Mesenchymal stem cell (in vitro differentiated cells and primary cell): ENCODE measurements at regions not wholly inside any gene's neighbourhood (a gene's known extent, or its start where the extent isn't known, plus 50 kb on each side); places are given as distances from the start of the nearest gene placed in this dataset.

Experiments
- DNase-seq: peaks from one replicate; pipeline ENCODE4 v3.0.0-alpha.2; 2013
- H2AFZ ChIP-seq: one replicate; pipeline ENCODE4 v1.6.1; 2013; ENCODE audit warnings: low read depth, mild to moderate bottlenecking, control low read depth, inconsistent platforms, low read length, moderate library complexity
- H2AK5ac ChIP-seq: 2 replicates; pipeline ENCODE4 v1.6.1; 2013; ENCODE audit warnings: low read length, moderate library complexity, mild to moderate bottlenecking, inconsistent platforms; ENCODE audit not compliant: severe bottlenecking
- H2BK120ac ChIP-seq: one replicate; pipeline ENCODE4 v1.6.1; 2013; ENCODE audit warnings: low read depth, mild to moderate bottlenecking, inconsistent platforms, low read length, moderate library complexity
- H2BK12ac ChIP-seq, 2 experiments: one replicate each; pipeline ENCODE4 v1.6.1; 2013; ENCODE audit warnings: inconsistent platforms in 2 of 2, low read length in 2 of 2, mild to moderate bottlenecking in 2 of 2, moderate library complexity in 2 of 2, control low read depth in 1 of 2
- H2BK15ac ChIP-seq: one replicate; pipeline ENCODE4 v1.6.1; 2013; ENCODE audit warnings: mild to moderate bottlenecking, low read depth, inconsistent platforms; ENCODE audit not compliant: poor library complexity, severe bottlenecking
- H2BK5ac ChIP-seq: 2 replicates; pipeline ENCODE4 v1.6.1; 2013; ENCODE audit warnings: low read depth, mild to moderate bottlenecking, low read length, control low read depth, inconsistent platforms; ENCODE audit not compliant: poor library complexity, severe bottlenecking
- H3K14ac ChIP-seq, 2 experiments: one replicate each; pipeline ENCODE4 v1.6.1; 2013; ENCODE audit warnings: inconsistent platforms in 2 of 2, low read length in 2 of 2, control low read depth in 1 of 2, mild to moderate bottlenecking in 1 of 2, moderate library complexity in 1 of 2
- H3K18ac ChIP-seq, 2 experiments: one replicate each; pipeline ENCODE4 v1.6.1; 2013; ENCODE audit warnings: inconsistent platforms in 2 of 2, low read length in 2 of 2, control low read depth in 1 of 2, low read depth in 1 of 2, mild to moderate bottlenecking in 1 of 2
- H3K23ac ChIP-seq, 2 experiments: one replicate each; pipeline ENCODE4 v1.6.1; 2013; ENCODE audit warnings: inconsistent platforms in 2 of 2, low read length in 2 of 2, mild to moderate bottlenecking in 2 of 2, moderate library complexity in 2 of 2, control low read depth in 1 of 2
- H3K27ac ChIP-seq: 2 replicates; pipeline ENCODE4 v1.5.1; 2013; ENCODE audit warnings: mild to moderate bottlenecking, moderate library complexity, low read length, control low read depth, inconsistent platforms; ENCODE audit not compliant: poor library complexity, severe bottlenecking
- H3K27me3 ChIP-seq, 2 experiments: 2 replicates each; pipeline versions ENCODE4 v1.6.1 to v1.7.0; 2013; ENCODE audit warnings: low read length in 2 of 2, mild to moderate bottlenecking in 2 of 2, moderate library complexity in 2 of 2, control low read depth in 1 of 2, inconsistent platforms in 1 of 2; ENCODE audit not compliant: control insufficient read depth in 1 of 2, insufficient read depth in 1 of 2
- H3K36me3 ChIP-seq, 2 experiments: 2 replicates each; pipeline versions ENCODE4 v1.6.1 to v1.7.0; 2013; ENCODE audit warnings: low read length in 2 of 2, control low read depth in 1 of 2, inconsistent platforms in 1 of 2, low read depth in 1 of 2, mild to moderate bottlenecking in 1 of 2; ENCODE audit not compliant: insufficient read depth in 2 of 2, control insufficient read depth in 1 of 2
- H3K4ac ChIP-seq, 2 experiments: one replicate each; pipeline ENCODE4 v1.6.1; 2013; ENCODE audit warnings: inconsistent platforms in 2 of 2, low read length in 2 of 2, mild to moderate bottlenecking in 2 of 2, moderate library complexity in 2 of 2, control low read depth in 1 of 2, low read depth in 1 of 2
- H3K4me1 ChIP-seq: 2 replicates; pipeline ENCODE4 v1.6.1; 2013; ENCODE audit warnings: low read depth, low read length, control low read depth; ENCODE audit not compliant: control insufficient read depth, insufficient read depth
- H3K4me2 ChIP-seq: 2 replicates; pipeline ENCODE4 v1.6.1; 2013; ENCODE audit warnings: low read length, mild to moderate bottlenecking, inconsistent platforms; ENCODE audit not compliant: poor library complexity, severe bottlenecking
- H3K4me3 ChIP-seq, 2 experiments: 2 replicates each; pipeline versions ENCODE4 v1.5.1 to v1.7.0; 2013; ENCODE audit warnings: low read length in 2 of 2, mild to moderate bottlenecking in 2 of 2, control low read depth in 1 of 2, low read depth in 1 of 2; ENCODE audit not compliant: insufficient read depth in 1 of 2
- H3K79me1 ChIP-seq: replicated peaks from 2 replicates; pipeline ENCODE4 v1.6.1; 2013; ENCODE audit warnings: mild to moderate bottlenecking, control low read depth, low read length, inconsistent platforms; ENCODE audit not compliant: poor library complexity, severe bottlenecking
- H3K9ac ChIP-seq: 2 replicates; pipeline ENCODE4 v1.7.0; 2013; ENCODE audit warnings: mild to moderate bottlenecking, low read length, moderate library complexity
- H3K9me3 ChIP-seq: 2 replicates; pipeline ENCODE4 v1.7.0; 2013; ENCODE audit warnings: mild to moderate bottlenecking, low read length; ENCODE audit not compliant: control insufficient read depth
- H4K8ac ChIP-seq: one replicate; pipeline ENCODE4 v1.6.1; 2013; ENCODE audit warnings: inconsistent platforms, mild to moderate bottlenecking, low read length, moderate library complexity
- H4K91ac ChIP-seq: one replicate; pipeline ENCODE4 v1.6.1; 2013; ENCODE audit warnings: mild to moderate bottlenecking, low read length, inconsistent platforms
- WGBS: methylation state at CpG from one replicate; pipeline ENCODE4 v1.1.7; 2013; ENCODE audit warnings: mixed read lengths; 5-methylcytosine and 5-hydroxymethylcytosine counted together

DNA sequence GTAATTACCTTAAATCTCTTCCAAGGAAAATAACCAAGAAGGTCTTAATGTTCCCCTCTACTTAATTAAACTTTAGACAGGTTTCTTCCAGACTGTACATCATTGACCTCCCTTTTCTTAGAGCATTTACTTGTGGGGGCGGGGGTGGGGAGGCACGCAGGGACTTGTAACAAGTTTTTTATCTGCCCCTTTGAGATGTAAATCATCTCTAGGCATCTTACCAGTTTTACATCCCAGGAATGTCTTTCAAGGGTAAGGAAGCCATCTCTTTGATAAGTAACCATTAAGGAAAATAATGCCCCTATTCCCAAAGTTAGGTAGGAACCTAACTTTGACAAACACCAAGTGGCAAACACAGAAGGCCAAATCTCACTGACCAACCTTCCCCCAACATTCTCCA, 528.6 kb downstream of the SUCLA2 start:
- DNase-seq, result no peak
- Histone ChIP-seq H3K9me3 (peaks cover 8% of the 10 kb centered on the region), H3K4me2 (no peak overlapping the region), H3K18ac (no peak overlapping the region), H4K8ac (no peak overlapping the region), H3K4ac (peak overlapping the region in 1 of 2 experiments; percentile 56), H3K4me1 (no peaks in the 10 kb centered on the region), H3K27ac (no peak overlapping the region), H2AFZ (no peak overlapping the region), H2AK5ac (no peak overlapping the region), H2BK12ac (no peak overlapping the region), H2BK15ac (no peak overlapping the region), H3K4me3 (no peak overlapping the region), H2BK5ac (no peak overlapping the region), H2BK120ac (no peak overlapping the region), H3K36me3 (no peaks in the 10 kb centered on the region), H3K79me1 (no peaks in the 10 kb centered on the region), H3K9ac (no peak overlapping the region), H3K14ac (no peak overlapping the region), H3K23ac (no peak overlapping the region), H4K91ac (no peak overlapping the region), H3K27me3 (no peaks in the 10 kb centered on the region)
- WGBS, result no CpG with 5 or more reads among the region's 2 CpGs

DNA sequence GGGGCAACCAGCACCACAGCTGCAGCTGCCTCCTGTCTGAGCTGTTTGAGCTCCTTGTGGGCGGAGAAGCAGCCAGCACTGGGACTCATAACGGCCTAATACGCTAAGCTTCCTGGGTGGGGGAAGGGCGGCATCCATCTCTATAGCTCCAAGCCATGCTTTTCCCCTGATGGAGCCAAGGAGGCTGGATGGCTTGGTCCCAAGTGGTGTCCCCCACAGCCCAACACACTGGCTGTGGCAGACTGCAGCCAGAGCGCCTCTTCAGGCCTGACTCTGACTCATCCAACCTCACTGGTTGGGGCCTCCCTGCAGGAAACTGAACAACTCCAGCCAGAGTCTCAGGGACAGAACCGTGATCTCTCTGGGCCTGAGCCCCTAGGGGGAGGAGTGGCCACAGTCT, 537.3 kb downstream of the SUCLA2 start:
- Histone ChIP-seq H3K27ac (no peak overlapping the region), H3K27me3 (no peaks in the 10 kb centered on the region), H3K9ac (no peak overlapping the region), H3K36me3 (no peaks in the 10 kb centered on the region), H2AFZ (peak overlapping the region; percentile 62), H2BK12ac (peak overlapping the region; percentile 7 to 75), H2BK5ac (no peak overlapping the region), H3K4me2 (no peak overlapping the region), H4K91ac (no peak overlapping the region), H3K4me1 (peaks cover 5% of the 10 kb centered on the region), H3K23ac (no peak overlapping the region), H3K4ac (no peak overlapping the region), H3K79me1 (no peaks in the 10 kb centered on the region), H3K4me3 (no peak overlapping the region), H3K18ac (peak overlapping the region; percentile 61 to 77), H3K9me3 (peaks cover 15% of the 10 kb centered on the region), H2BK120ac (no peak overlapping the region), H4K8ac (peak overlapping the region; percentile 59), H2BK15ac (peak overlapping the region; percentile 77), H2AK5ac (no peak overlapping the region), H3K14ac (peak overlapping the region in 1 of 2 experiments; percentile 53)
- peak; percentile 80 for DNase-seq
- WGBS, result 50% methylated on average over 6 of the region's 6 CpGs

DNA sequence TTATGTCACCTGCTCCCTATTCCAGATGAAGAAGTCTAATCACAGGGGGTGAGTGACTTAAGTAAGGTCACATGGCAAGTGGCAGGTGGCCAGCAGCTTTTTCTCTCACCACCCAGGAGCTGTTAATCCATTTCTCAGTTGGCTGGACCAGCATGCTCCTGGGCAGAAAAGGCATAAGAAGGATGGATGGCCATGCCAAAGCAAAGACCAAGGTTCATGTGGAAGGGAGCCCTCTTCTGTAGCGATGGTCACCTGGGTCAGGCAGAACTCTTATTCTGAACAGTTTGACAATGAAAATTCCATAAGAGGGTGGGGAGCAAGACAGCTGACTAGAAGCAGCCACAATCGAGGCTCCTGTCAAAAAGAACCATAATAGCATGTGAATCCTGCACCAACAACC, 538.1 kb downstream of the SUCLA2 start:
- no peak overlapping the region for H3K27ac ChIP-seq
- DNase-seq, result no peak
- no peak overlapping the region for H3K9ac ChIP-seq
- no peak overlapping the region for H3K14ac ChIP-seq
- H3K9me3 ChIP-seq, result peaks cover 12% of the 10 kb centered on the region
- H2AFZ ChIP-seq, result no peak overlapping the region
- H3K27me3 ChIP-seq, result no peaks in the 10 kb centered on the region
- H3K36me3 ChIP-seq, result no peaks in the 10 kb centered on the region
- H2BK120ac ChIP-seq, result no peak overlapping the region
- peak overlapping the region; percentile 30 for H2BK15ac ChIP-seq
- H2BK5ac ChIP-seq, result no peak overlapping the region
- no peak overlapping the region for H3K4me3 ChIP-seq
- peaks cover 5% of the 10 kb centered on the region for H3K4me1 ChIP-seq
- H2AK5ac ChIP-seq, result no peak overlapping the region
- H3K4me2 ChIP-seq, result no peak overlapping the region
- peak overlapping the region; percentile 32 to 57 for H2BK12ac ChIP-seq
- H3K18ac ChIP-seq, result peak overlapping the region in 1 of 2 experiments; percentile 61
- H3K4ac ChIP-seq, result peak overlapping the region in 1 of 2 experiments; percentile 41
- WGBS, result 98% methylated on average over 2 of the region's 2 CpGs
- no peak overlapping the region for H3K23ac ChIP-seq
- peak overlapping the region; percentile 45 for H4K91ac ChIP-seq
- no peaks in the 10 kb centered on the region for H3K79me1 ChIP-seq
- H4K8ac ChIP-seq, result no peak overlapping the region

- Histone ChIP-seq H4K8ac (no peak overlapping the region), H3K4me3 (no peak overlapping the region), H3K79me1 (no peaks in the 10 kb centered on the region), H2BK120ac (no peak overlapping the region), H4K91ac (no peak overlapping the region), H3K4me1 (peaks cover 5% of the 10 kb centered on the region), H3K36me3 (no peaks in the 10 kb centered on the region), H3K4me2 (no peak overlapping the region), H2AFZ (no peak overlapping the region), H2AK5ac (no peak overlapping the region), H3K9me3 (peaks cover 4% of the 10 kb centered on the region), H3K14ac (no peak overlapping the region), H2BK15ac (no peak overlapping the region), H3K4ac (no peak overlapping the region), H3K27ac (no peak overlapping the region), H3K27me3 (no peaks in the 10 kb centered on the region), H3K23ac (no peak overlapping the region), H3K9ac (no peak overlapping the region), H2BK5ac (no peak overlapping the region), H3K18ac (no peak overlapping the region), H2BK12ac (no peak overlapping the region)
- 83% methylated on average over 1 of the region's 1 CpG for WGBS
- no peak for DNase-seq
Observed at GRCh38 chr13:47461816-47462215, 539.3 kb downstream of the SUCLA2 start.
